ENCODE measurements at regions not wholly inside any gene's neighbourhood (a gene's known extent, or its start where the extent isn't known, plus 50 kb on each side); places are given as distances from the start of the nearest gene placed in this dataset.
A peak's percentile ranks its signal among the peaks of the same experiment; 100 is the strongest.
"Not testable (repeated sequence)": the region's sequence is repeated elsewhere in the genome, so short reads cannot be mapped to it uniquely, and the experiment has no call there.

DNA sequence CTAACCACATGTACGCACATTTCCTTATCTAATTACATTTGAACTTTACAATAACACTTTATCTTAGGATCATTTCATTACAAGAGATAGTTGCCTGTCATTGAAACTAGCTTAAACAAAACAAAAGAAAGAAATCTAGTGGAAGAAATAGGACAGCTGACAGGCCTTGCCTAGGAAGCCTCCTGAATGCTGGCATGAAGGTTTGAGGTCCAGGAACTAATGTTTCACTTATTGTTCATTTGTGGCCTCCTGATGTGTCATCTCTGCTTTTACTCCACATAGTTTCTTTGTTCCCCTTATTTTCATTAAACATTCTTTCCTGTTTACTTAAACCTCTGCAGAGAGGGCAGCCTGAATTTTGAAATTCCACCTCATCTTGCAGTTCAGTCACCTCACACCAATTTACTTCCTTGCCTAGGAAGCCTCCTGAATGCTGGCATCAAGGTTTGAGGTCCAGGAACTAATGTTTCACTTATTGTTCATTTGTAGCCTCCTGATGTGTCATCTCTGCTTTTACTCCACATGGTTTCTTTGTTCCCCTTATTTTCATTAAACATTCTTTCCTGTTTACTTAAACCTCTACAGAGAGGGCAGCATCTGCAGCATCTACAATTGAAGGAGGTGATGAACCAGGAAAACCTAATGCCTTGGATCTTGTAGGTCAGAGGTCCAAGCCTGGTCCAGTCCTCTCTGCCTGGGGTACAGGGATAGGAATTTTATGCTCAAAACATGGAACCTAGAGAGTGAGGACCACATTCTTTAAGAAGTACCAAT is 319.2 kb downstream of the SPATA31A1 start:
- DNase-seq = not testable (repeated sequence)

DNA sequence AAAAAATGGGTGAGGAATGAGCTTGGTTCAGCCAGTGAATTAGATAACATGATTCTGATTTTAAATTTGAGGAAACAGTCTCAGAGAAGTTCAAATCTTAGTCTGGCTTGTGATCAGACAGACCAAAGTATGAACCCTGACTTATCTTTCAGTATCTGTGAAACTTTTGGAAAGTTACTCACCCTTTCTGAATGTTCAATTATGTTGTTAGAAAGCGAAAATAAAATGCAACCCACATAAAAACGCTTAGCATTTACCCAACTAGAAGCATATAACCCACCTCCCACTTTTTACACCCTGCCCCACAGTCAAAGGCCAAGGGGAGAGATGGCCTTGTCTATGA is 319.7 kb downstream of the SPATA31A1 start:
- not testable (repeated sequence) for DNase-seq

DNA sequence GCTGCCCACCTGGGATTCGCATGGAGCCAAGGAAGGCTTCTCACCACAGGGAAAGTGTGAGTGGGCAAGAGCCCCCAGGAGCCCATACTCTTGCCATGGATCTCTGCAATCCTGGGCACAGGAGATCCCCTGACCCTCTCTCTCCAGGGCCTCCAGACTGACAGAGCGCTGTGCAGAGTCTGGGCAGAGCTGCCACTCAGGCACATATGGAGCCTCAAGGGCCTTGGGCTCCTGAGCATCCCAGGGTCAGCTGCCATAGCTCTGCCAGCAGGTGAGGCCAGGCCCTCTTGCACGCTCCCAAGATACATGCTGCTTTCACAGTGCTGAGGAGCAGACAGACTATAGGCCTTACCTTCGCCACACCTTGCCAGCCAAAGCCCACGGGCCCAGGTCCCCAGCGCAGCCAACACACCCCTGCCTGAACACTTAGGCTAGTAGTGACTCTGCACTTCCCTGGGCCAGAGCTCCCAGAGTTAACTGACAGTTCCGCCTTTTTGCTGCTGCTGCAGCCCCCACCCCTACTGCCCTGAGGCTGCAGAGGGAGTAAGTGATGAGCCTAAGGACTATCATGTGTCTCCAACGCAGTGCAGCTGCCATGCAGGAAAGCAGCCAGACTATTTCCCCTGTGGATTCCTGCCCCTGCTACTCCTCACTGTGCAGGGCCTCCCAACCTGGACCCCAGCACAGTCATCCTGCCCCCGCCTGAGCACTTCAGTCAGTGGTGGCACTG is 323.2 kb downstream of the SPATA31A1 start:
- not testable (repeated sequence) for DNase-seq

DNA sequence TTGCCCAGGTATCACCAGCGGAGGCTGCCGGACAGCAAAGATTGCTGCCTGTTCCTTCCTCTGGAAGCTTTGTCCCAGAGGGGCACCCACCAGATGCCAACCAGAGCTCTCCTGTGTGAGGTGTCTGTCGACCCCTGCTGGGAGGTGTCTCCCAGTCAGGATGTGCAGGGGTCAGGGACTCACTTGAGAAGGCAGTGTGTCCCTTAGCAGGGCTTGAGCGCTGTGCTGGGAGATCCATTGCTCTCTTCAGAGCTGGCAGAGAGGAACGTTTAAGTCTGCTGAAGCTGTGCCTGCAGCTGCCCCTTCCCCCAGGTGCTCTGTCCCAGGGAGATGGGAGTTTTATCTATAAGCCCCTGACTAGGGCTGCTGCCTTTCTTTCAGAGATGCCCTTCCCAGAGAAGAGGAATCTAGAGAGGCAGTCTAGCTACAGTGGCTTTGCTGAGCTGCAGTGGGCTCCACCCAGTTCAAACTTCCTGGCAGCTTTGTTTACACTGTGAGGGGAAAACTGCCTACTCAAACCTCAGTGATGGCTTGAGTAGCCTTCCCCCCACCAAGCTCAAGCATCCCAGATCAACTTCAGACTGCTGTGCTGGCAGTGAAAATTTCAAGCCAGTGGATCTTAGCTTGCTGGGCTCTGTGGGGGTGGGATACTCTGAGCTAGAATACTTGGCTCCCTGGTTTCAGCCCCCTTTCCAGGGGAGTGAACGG is 325.4 kb downstream of the SPATA31A1 start:
- DNase-seq = not testable (repeated sequence)

DNA sequence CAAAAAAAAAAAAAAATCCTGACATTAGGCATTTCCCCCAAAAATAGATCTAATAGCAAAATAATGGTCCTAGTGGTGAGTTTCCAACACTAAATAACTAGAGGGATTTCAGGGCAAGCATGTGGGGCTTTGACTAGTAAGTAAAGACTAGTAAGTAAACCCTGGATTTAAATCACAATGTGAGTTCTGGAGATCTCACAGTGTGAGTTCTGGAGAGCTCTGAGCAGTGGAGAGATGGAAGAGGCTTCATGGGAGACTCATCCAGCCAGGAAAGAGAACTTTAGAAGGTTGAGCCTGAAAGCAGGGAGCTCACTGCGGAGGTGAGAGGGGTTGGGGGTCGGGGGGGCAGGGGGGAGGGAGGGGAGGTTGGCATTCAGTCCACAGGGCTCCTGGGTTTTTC is 373.4 kb downstream of the SPATA31A1 start:
- not testable (repeated sequence) for DNase-seq

DNA sequence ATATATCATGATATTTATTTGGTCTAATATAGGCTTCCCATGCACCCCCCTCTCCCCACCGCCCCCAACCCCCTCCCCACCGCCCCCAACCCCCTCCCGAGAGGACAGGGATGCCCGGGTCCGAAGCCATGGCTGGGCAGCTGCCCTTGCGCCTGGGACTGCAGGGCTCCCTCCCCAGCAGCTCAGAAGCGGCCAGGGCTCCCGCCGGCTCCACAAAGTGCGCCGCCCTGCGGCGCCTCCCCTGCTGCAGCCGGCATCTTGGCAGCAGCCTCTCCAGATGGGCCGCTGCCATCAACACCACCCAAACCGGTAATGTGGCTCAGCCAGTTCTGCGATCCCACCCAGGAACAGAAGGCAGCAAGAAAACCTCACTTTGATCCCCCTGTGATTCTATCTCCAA is 389.4 kb downstream of the SPATA31A1 start:
- not testable (repeated sequence) for DNase-seq

DNA sequence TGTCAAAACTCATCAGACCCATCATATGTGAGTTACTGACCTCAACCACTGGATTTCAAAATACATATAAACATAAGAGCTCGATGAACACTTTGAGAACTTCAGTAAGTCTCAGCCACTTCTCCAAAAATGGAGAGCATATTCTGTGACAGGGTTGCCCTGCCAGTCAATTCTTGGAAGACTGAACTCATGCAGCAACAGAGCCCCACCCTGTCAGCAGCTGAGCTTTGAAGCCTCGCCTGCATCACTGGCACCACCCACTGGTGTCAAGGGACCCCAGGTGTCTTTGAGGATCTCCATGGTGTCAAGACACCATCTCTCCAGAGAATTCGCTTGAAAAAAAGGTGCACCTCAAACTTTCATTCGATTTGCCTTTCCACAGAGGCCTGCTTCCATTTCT is 420.1 kb downstream of the SPATA31A1 start:
- DNase-seq = not testable (repeated sequence)

DNA sequence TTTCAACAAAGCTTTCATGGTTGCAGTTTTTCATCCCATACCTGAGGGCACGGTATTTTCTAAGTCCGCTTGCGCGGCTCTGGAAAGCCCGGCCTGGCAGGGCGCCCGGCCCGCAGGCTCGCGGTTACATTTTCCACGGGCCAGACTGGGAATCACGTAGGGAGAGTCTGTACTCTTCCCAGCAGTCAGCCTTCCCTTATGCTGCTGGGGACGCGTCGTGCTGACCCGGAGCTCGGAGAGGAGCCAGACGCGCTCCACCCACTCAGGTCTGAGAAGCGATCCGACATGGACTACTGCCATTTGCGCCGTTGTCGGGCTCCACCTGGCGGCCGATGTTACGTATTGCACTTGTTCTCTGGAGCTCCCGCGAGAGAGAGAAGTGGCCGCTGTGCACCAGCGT is 435.9 kb downstream of the SPATA31A1 start:
- not testable (repeated sequence) for DNase-seq

DNA sequence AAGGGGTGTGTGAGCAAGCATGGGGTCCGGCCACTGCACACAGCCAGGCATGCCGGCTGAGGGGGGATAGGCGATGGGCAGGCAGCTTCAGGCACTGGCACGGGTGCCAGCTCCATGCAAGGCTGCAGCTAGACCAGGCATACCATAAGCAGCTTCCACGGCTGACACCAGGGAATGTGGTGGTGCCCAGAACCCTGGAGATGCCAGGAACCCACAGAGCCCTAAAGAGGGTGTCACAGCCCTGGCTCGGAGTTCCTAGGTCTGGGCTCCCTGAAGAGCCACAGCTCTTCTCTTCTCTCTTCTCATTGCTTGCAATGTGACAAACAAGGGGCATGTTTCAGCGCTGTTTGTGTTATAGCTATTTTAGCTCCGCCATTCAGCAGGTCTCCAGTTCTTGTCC is 442.5 kb downstream of the SPATA31A1 start:
- DNase-seq = not testable (repeated sequence)

DNA sequence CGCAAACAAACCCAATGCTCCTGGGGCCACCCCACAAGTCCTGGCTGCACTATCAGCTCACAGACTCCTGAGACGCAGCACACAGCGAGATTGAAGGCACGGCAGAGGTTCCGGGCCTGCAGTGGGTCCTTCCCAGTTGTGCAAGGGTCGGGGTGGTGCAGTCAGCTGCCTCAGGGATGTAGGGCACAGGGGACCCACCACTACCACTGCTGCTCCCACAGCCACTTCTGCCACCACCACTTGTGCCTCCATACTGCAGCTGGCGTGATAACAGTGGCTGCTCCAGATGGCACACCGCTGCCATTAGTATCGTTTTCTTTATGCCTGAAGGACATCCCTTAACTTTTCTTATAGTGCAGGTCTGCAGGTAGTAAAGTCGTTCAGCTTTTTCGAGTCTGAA is 443.8 kb downstream of the SPATA31A1 start:
- not testable (repeated sequence) for DNase-seq

DNA sequence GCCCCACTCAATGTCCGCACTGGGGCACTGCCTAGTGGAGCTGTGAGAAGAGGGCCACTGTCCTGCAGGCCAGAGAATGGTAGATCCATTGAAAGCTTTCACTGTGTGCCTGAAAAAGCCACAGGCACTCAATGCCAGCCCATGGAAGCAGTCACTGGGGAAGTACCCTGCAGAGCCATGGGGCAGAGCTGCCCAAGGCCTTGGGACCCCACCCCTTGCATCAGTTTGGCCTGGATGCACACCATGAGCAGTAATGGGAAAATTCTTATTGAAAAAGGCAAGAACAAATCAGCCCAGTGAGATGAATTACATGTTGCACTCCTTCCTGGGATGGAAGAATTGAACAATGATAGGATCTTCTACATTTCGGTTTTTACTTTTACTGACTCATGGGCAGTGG is 447.1 kb downstream of the SPATA31A1 start:
- not testable (repeated sequence) for DNase-seq

DNA sequence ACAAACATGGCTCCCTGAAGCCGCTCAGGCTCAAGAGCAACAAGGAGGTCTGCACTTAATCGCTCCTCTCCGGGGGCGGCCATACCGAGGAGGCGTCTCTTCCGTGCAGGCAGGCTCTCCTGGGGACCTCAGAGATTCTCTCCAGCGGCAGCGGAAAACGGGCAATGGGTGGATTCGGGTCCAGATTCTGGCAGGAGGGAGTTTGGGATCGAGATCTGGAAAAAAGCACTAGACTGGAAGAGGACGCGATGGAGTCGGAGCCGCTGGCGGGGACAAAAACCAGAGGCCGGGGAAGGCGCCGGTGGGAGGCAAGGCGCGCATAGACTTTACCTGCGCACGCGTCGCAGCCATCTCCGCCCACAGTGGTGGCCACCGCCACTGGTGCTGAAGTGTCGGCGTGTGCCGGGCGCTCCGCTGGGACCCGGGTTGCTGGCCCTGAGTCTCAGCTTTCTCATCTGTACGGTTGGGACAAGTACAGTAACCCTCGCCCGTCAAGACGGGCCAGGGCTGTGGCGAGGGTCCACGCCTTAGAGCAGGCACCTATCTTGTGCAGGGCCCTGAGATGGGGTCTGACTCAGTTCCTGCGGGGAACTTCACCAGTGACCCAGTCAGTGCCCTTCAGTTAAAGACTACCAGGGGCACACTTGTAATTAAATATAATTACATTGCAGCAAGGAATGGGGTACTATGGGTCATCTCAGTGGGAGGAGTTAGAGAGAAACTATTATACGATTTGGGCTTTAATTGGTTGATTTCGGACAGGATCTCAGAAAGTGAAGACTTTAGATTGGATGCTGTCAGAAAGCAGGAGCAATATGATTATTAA is 454.1 kb downstream of the SPATA31A1 start:
- peak; percentile 24 to 33 for DNase-seq

DNA sequence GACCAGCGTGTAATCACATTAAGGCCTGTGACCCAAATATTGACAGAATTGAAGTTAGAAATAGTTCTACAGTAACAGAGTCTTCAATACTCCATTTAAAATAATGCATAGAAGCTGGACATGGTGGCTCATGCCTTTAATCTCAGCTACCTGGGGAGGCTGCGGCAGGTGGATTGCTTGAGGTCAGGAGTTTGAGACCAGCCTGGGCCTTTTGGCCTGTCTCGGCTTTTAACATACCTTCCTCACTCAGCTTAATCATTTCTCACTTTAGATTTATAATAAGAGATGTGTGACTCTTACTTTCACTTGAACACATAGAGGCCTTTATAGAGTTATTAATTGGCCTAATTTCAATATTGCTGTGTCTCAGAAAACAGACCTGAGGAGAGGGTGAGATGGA is 454.9 kb downstream of the SPATA31A1 start:
- not testable (repeated sequence) for DNase-seq

DNA sequence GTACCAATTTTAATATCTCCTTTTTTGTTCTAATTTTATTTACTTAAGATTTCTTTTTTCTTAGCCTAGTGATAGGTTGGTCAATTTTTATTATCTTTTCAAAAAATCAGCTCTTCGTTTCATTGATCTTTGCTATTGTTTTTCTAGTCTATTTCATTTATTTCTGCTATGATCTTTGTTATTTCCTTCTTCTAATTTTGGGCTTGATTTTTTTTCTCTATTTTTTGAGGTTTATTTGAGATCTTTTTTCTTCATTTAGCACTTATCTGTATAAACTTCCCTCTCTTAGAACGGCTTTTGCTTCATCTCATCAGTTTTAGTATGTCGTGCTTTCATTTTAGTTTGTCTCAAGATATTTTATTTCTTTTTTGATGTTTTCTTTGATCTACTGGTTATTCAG is 456.1 kb downstream of the SPATA31A1 start:
- DNase-seq = not testable (repeated sequence)

DNA sequence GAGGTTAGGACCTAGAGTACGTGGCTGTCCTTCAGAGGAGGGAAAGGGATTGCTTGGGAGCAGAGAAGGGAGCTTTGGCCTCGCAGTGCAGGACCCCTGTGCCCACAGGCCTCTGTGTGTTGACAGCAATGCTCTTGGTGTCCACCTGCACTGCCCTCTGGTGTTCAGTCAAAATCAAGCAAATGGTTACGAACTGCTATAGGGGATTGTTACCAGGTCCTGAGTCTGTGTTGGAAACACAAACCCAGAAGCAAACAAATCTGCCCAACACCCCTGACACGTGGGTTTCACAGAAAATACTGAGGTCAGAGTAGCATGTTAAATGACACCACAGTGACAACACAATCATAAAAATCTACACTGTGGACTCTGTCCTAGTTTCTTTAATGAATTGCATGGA is 473.0 kb downstream of the SPATA31A1 start:
- DNase-seq = not testable (repeated sequence)

All from AML-193 (cell line).